HG03521 (cell line): ENCODE measurements at regions not wholly inside any gene's neighbourhood (a gene's known extent, or its start where the extent isn't known, plus 50 kb on each side); places are given as distances from the start of the nearest gene placed in this dataset.
"Not testable (repeated sequence)": the region's sequence is repeated elsewhere in the genome, so short reads cannot be mapped to it uniquely, and the experiment has no call there.

ENCODE experiments used
- ATAC-seq: cut with Tn5 transposase; IDR thresholded peaks from one replicate; pipeline ENCODE4 v1.9.1; 2021; ENCODE audit warnings: mild to moderate bottlenecking, moderate library complexity; ENCODE audit not compliant: unreplicated experiment

- no peak for ATAC-seq
These were observed 239.3 kb upstream of the C2CD4B start for GRCh38 chr15:62404194-62404985.

GRCh38 chr15:62406305-62406891, 241.3 kb upstream of the C2CD4B start:
- ATAC-seq, result no peak

- ATAC-seq, result no peak
These were observed 242.1 kb upstream of the C2CD4B start for GRCh38 chr15:62407216-62407615.

GRCh38 chr15:62407962-62408361, 242.9 kb upstream of the C2CD4B start:
- no peak for ATAC-seq

- ATAC-seq, result no peak
These were observed 244.4 kb upstream of the C2CD4B start for GRCh38 chr15:62409466-62409865.

- no peak for ATAC-seq
These were observed 247.6 kb upstream of the C2CD4B start for GRCh38 chr15:62412686-62413085.

GRCh38 chr15:62413153-62413552, 248.1 kb upstream of the C2CD4B start:
- ATAC-seq, result no peak

GRCh38 chr15:62413786-62414185, 248.7 kb upstream of the C2CD4B start:
- no peak for ATAC-seq

- ATAC-seq, result no peak
These were observed 250.4 kb upstream of the C2CD4B start for GRCh38 chr15:62415498-62415897.

GRCh38 chr15:62416526-62416925, 251.4 kb upstream of the C2CD4B start:
- no peak for ATAC-seq

GRCh38 chr15:62417439-62417838, 252.4 kb upstream of the C2CD4B start:
- ATAC-seq, result no peak

GRCh38 chr15:62418496-62418895, 253.4 kb upstream of the C2CD4B start:
- not testable (repeated sequence) for ATAC-seq

GRCh38 chr15:62419192-62419591, 254.1 kb upstream of the C2CD4B start:
- no peak for ATAC-seq

- ATAC-seq, result not testable (repeated sequence)
These were observed 255.3 kb upstream of the C2CD4B start for GRCh38 chr15:62420371-62420770.

GRCh38 chr15:62421289-62421688, 256.2 kb upstream of the C2CD4B start:
- no peak for ATAC-seq

- ATAC-seq, result no peak
These were observed 261.4 kb upstream of the C2CD4B start for GRCh38 chr15:62426387-62426956.

GRCh38 chr15:62428259-62428658, 263.2 kb upstream of the C2CD4B start:
- no peak for ATAC-seq

- no peak for ATAC-seq
These were observed 263.9 kb upstream of the C2CD4B start for GRCh38 chr15:62428851-62429598.

- ATAC-seq, result no peak
These were observed 265.0 kb upstream of the C2CD4B start for GRCh38 chr15:62430056-62430455.

GRCh38 chr15:62430552-62430951, 265.5 kb upstream of the C2CD4B start:
- ATAC-seq, result no peak

- no peak for ATAC-seq
These were observed 266.1 kb upstream of the C2CD4B start for GRCh38 chr15:62431008-62431797.
